ENCODE measurements at regions not wholly inside any gene's neighbourhood (a gene's known extent, or its start where the extent isn't known, plus 50 kb on each side); places are given as distances from the start of the nearest gene placed in this dataset.

- WGBS (ENCODE audit: missing lambda C conversion rate): 19% methylated on average over 11 of the region's 11 CpGs
- FAIRE-seq (no peak), ATAC-seq (no peak), DNase-seq (ENCODE audit: low read depth in 1 of 2, low spot score in 1 of 2) (no peak)
- CTCF ChIA-PET: no interaction called here
- Histone ChIP-seq H3K9me3 (peaks cover 25% of the 10 kb centered on the region), H3K4me3 (no peak overlapping the region), H3K4me2 (no peak overlapping the region), H3K4me1 (no peaks in the 10 kb centered on the region), H3K27ac (no peak overlapping the region)
- POLR2A ChIA-PET: no interaction called here
- TF ChIP-seq JUN (IDR thresholded peaks at IDR 0.05) (no peak), FOSL2 (IDR thresholded peaks at IDR 0.05) (no peak), FOSL2 (CRISPR knock-in tag; IDR thresholded peaks at IDR 0.05) (no peak), HOXB13 (CRISPR knock-in tag; IDR thresholded peaks at IDR 0.05; ENCODE audit: low read depth) (no peak), SMC3 (IDR thresholded peaks at IDR 0.05) (no peak), USF2 (IDR thresholded peaks at IDR 0.05) (no peak), NPAS2 (CRISPR knock-in tag; IDR thresholded peaks at IDR 0.05; ENCODE audit: borderline replicate concordance) (no peak), FOXS1 (CRISPR knock-in tag; IDR thresholded peaks at IDR 0.05) (no peak), CHD2 (IDR thresholded peaks at IDR 0.05; ENCODE audit: low read length, partially characterized antibody) (no peak), REST (IDR thresholded peaks at IDR 0.05) (no peak), ZFP36 (IDR thresholded peaks at IDR 0.05; ENCODE audit: borderline replicate concordance, partially characterized antibody) (no peak), RNF2 (IDR thresholded peaks at IDR 0.05; ENCODE audit: borderline replicate concordance, low read depth) (no peak), MAX (IDR thresholded peaks at IDR 0.05) (no peak), EP300 (IDR thresholded peaks at IDR 0.05) (no peak), POLR2A (IDR thresholded peaks at IDR 0.05; ENCODE audit: low read length) (no peak), RARB (CRISPR knock-in tag; IDR thresholded peaks at IDR 0.05) (no peak), BHLHE40 (IDR thresholded peaks at IDR 0.05; ENCODE audit: low read depth, low read length) (no peak), RAD21 (conservative IDR thresholded peaks at IDR 0.05 in 1 of 2, IDR thresholded peaks at IDR 0.05 in 1 of 2) (no peak), E2F6 (IDR thresholded peaks at IDR 0.05; ENCODE audit: borderline replicate concordance, low read depth) (no peak), TFCP2L1 (CRISPR knock-in tag; IDR thresholded peaks at IDR 0.05) (no peak), FOSB (CRISPR knock-in tag; IDR thresholded peaks at IDR 0.05) (no peak)
Measured at GRCh38 chr19:23547816-23548430, 139.1 kb downstream of the ZNF675 start.

GRCh38 chr19:23547156-23547555, 139.9 kb downstream of the ZNF675 start:
- H3K4me3 ChIP-seq: no peak overlapping the region
- no peak for TF ChIP-seq RNF2 (IDR thresholded peaks at IDR 0.05; ENCODE audit: borderline replicate concordance, low read depth)
- no peak for TF ChIP-seq NR3C1 (IDR thresholded peaks at IDR 0.05)
- no peak for TF ChIP-seq RFX5 (IDR thresholded peaks at IDR 0.05)
- no peak for TF ChIP-seq HDAC2 (IDR thresholded peaks at IDR 0.05)
- no peak for TF ChIP-seq TFCP2L1 (CRISPR knock-in tag; IDR thresholded peaks at IDR 0.05)
- no peak for TF ChIP-seq ZNF302 (CRISPR knock-in tag; IDR thresholded peaks at IDR 0.05)
- no peak for TF ChIP-seq FOSB (CRISPR knock-in tag; IDR thresholded peaks at IDR 0.05)
- TF ChIP-seq HEYL (CRISPR knock-in tag; IDR thresholded peaks at IDR 0.05): no peak
- no peak for TF ChIP-seq SREBF2 (IDR thresholded peaks at IDR 0.05)
- H3K27ac ChIP-seq: no peak overlapping the region
- H3K4me1 ChIP-seq: no peaks in the 10 kb centered on the region
- no peak for FAIRE-seq
- DNase-seq (ENCODE audit: low read depth in 1 of 2, low spot score in 1 of 2): no peak
- WGBS (ENCODE audit: missing lambda C conversion rate): 15% methylated on average over 3 of the region's 3 CpGs
- CTCF ChIA-PET: no interaction called here
- H3K4me2 ChIP-seq: no peak overlapping the region
- POLR2A ChIA-PET: no interaction called here
- no peak for ATAC-seq
- H3K9me3 ChIP-seq: peaks cover 26% of the 10 kb centered on the region

Measured in A549 (cell line).